Mucosa of descending colon (tissue), 3 donors: ENCODE measurements at regions not wholly inside any gene's neighbourhood (a gene's known extent, or its start where the extent isn't known, plus 50 kb on each side); places are given as distances from the start of the nearest gene placed in this dataset.

Experiments
- ATAC-seq: fragments of 200-7000 bp; cut with Tn5 transposase; one replicate; pipeline ENCODE4 v1.9.1; 2020; ENCODE audit warnings: mild to moderate bottlenecking, moderate library complexity
- DNase-seq, 3 donors: peaks; one replicate each; pipeline ENCODE4 v3.0.0-alpha.2; 2020
- H3K36me3 ChIP-seq: fragments of 200-600 bp; one replicate; pipeline ENCODE4 v1.8.0; 2021; ENCODE audit warnings: low read depth, mild to moderate bottlenecking
- H3K4me1 ChIP-seq: fragments of 200-600 bp; one replicate; pipeline ENCODE4 v1.8.0; 2021; ENCODE audit warnings: low read depth, mild to moderate bottlenecking
- H3K4me3 ChIP-seq: fragments of 200-600 bp; one replicate; pipeline ENCODE4 v1.8.0; 2021; ENCODE audit warnings: mild to moderate bottlenecking
- H3K9me3 ChIP-seq: fragments of 200-600 bp; one replicate; pipeline ENCODE4 v1.8.0; 2021; ENCODE audit warnings: mild to moderate bottlenecking
- intact Hi-C, 2 donors: fragments of 100-400 bp; cut with DNase I in 1 of 2; cut with micrococcal nuclease in 1 of 2; formaldehyde crosslinking; loops; one replicate each; pipeline versions ENCODE4 v1.11.0 to v1.11.1; 2022; cut with DNase I, micrococcal nuclease
- TF ChIP-seq, protein P1 (sequence below): fragments of 200-600 bp; IDR thresholded peaks from one replicate; pipeline ENCODE4 v1.8.0; 2022; ENCODE audit warnings: antibody characterized with exemption, mild to moderate bottlenecking
- donor health status: DM: no; HTN: no; CAD: no; lungs with moderate emphysema.
- donor health status: DM: no; HTN: no; CAD: no.
- donor health status: DM: no; HTN: yes; CAD: no.

DNA sequence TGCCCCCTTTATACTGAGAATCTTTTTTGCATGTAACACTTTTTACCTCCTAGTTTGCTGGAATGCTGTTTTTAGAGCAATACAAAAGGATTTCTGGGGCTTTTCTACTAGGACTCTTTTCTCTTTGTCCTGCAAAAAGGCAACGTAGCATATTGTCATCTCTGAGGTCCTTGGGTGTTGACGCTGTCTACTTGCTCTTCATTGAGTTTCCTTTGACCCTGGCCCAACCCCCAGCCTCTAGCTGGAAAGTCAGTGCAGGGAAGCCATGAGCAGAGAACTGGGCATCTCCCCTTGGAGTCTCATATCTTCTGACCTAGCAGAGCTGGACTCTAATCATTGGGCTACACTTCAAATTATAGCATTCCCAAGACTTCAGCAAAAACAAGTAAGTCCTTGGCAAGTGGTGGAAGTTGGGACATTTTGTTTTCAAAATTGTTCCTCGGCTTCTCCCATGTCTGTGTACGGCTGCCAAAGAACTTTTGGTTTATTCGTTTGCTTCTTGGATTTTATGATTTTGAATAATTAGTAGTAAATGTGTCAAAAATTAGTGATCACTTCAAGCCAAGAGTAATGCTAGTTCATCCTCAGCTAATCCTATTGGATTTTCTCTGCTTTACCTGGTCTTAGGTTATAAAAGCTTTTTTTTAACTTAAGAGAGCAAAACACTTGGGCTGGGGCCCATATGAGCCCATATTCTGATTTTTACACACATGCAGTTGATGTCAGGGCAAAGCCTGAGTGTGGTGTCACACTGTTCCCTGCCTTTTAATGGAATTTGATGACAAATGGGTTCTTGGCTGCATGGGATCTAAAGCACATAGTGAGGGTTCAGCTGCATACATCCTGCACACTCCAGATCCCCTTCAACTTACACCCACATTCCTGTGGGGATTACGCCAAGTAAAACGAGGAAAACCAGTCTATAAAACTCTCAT is 419.5 kb upstream of the C2CD4B start:
- Histone ChIP-seq H3K9me3 (no peaks in the 10 kb centered on the region), H3K36me3 (no peaks in the 10 kb centered on the region), H3K4me3 (no peak overlapping the region), H3K4me1 (peaks cover 2% of the 10 kb centered on the region)
- DNase-seq (no peak), ATAC-seq (no peak)
- intact Hi-C loops, result no loop called here
- TF ChIP-seq, protein P1, sequence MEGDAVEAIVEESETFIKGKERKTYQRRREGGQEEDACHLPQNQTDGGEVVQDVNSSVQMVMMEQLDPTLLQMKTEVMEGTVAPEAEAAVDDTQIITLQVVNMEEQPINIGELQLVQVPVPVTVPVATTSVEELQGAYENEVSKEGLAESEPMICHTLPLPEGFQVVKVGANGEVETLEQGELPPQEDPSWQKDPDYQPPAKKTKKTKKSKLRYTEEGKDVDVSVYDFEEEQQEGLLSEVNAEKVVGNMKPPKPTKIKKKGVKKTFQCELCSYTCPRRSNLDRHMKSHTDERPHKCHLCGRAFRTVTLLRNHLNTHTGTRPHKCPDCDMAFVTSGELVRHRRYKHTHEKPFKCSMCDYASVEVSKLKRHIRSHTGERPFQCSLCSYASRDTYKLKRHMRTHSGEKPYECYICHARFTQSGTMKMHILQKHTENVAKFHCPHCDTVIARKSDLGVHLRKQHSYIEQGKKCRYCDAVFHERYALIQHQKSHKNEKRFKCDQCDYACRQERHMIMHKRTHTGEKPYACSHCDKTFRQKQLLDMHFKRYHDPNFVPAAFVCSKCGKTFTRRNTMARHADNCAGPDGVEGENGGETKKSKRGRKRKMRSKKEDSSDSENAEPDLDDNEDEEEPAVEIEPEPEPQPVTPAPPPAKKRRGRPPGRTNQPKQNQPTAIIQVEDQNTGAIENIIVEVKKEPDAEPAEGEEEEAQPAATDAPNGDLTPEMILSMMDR, result no peak

DNA sequence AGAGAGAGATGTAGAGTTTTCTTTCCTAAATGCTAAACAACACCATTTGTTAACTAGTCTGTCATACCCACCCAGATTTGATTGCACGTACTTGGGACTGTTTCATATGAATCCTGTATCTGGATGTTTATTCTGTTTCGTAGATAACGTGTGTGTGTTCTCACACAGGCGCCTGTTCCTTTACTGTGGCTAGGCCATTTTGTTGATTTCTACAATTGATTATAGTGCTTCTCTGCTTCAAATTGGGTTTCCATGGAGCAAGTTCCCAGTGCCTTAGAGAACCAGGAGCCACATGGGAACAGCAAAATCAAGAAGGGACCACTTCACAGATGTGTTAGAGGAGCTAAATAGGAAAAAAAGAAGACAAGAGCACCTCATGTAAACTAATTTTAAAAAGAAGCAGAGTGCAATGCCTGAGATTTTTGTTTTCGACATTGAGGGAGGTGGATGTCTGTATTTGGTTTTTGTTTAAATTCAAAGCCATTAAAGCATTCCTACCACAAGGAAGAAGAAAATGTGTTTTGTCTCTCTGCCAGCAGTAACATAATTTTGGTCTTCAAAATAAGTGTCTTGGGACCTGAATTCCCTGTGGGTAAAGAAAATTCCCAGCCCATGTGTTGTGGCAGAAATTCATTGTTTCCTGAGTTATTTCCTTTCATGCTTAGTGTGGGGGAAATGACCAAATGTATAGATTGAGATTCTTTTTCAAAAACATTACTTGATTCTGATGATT is 424.0 kb upstream of the C2CD4B start:
- Histone ChIP-seq H3K9me3 (no peaks in the 10 kb centered on the region), H3K4me3 (no peak overlapping the region), H3K36me3 (no peaks in the 10 kb centered on the region), H3K4me1 (peaks cover 19% of the 10 kb centered on the region)
- TF ChIP-seq, protein P1, result no peak
- intact Hi-C loops, result no loop called here
- DNase-seq (no peak), ATAC-seq (peak; percentile 76)

DNA sequence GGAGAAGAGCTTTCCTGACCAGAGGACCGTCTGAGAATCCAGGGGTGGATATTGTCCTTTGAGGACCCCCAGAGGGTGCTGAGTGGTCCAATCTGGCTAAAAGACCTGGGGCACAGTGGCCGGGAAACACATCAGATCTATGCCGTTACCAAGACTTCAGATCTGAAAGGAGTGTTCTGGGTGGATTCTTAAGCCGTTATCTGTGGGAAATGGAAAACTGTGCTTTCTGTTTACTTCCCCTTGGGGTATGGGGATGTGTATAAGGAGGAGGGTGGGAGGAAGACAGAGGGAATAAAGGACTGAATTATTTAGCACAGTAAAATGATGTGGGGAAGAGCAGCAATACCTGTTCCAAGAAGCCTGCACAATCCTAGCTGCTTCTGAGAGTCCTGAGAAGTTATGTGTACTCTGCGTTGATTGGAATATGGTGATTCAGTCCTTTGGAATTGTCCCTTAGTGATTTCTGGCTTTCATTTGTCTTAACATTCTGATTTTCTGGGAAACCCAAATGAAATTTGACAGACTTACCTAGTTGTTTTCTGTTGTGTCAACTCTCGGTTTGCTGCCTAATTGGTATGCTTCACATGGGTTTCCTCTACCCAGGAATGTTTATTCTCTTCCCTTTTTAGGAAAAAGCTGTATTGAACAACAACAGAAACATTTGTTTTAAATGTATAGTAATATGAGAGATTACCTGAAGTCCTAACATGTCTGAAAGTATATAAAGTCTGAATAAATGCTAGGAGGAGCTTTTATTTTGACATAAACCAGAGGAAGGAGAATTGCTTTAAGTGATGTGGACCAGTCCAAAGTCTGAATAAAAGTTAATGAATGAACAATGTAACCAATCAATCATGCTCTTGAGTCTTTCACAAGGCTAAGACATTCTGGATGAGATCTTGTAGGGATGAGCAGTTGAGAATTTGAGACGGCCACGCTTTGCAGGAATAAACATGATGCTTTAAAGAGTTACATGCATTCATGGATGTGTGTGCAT is 427.1 kb upstream of the C2CD4B start:
- DNase-seq, result no peak
- TF ChIP-seq, protein P1, result no peak
- no peaks in the 10 kb centered on the region for H3K36me3 ChIP-seq
- no peak overlapping the region for H3K4me3 ChIP-seq
- peak; percentile 28 for ATAC-seq
- intact Hi-C loops, result no loop called here
- peaks cover 19% of the 10 kb centered on the region for H3K4me1 ChIP-seq
- H3K9me3 ChIP-seq, result no peaks in the 10 kb centered on the region

DNA sequence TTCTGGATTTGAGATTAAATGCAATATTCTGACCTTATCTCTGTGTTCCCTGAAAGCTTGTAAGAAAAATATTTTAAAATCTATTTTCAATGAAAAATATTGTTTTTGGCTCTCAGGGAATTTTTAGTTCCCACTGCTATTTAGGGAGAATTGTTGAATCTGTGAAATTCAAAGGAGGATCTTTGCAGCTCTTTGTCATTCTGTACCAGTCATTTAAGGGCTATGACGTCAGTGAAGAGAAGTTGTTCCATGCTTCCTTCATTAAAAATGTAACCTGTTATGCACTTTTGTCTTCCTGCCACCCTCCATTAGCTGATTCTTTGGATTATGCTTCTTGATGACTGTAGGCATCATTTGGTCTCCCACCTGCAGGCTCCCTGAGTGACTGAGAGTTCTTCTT is 427.8 kb upstream of the C2CD4B start:
- Histone ChIP-seq H3K4me1 (peaks cover 19% of the 10 kb centered on the region), H3K36me3 (no peaks in the 10 kb centered on the region), H3K9me3 (no peaks in the 10 kb centered on the region), H3K4me3 (no peak overlapping the region)
- ATAC-seq, result no peak
- TF ChIP-seq, protein P1, result no peak
- intact Hi-C loops, result no loop called here
- DNase-seq, result no peak

DNA sequence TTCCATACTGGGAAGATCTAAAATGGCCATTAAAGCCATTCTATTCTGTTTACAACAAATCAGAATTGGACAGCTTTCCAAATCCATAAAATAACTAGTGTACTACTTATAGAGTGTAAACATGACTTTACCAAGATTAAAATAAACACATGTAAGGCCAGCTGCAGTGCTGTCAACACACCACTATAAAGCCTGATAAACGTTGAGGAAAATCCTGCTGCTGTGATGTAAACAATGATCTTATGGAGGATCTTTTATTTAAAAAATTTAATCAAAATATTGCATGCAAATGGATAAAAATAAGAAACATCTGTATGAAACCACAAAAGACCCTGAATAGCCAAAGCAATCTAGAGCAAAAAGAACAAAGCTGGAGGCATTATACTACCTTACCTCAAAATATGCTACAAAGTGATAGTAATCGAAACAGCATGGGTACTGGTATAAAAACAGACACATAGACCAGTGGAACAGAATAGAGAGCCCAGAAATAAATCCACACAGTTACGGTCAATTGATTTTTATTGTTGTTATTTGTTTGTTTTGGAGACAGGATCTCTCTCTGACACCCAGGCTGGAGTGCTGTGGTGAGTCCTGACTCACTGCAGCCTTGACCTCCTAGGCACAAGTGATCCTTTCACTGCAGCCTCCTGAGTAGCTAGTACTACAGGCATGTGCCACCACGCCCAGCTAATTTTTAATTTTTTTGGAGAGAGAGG is 428.8 kb upstream of the C2CD4B start:
- Histone ChIP-seq H3K9me3 (no peaks in the 10 kb centered on the region), H3K4me1 (peaks cover 19% of the 10 kb centered on the region), H3K4me3 (no peak overlapping the region), H3K36me3 (no peaks in the 10 kb centered on the region)
- TF ChIP-seq, protein P1, result no peak
- peak; percentile 30 for ATAC-seq
- intact Hi-C loops, result no loop called here
- DNase-seq, result no peak
